Neural progenitor cell (in vitro differentiated cells): ENCODE measurements at regions not wholly inside any gene's neighbourhood (a gene's known extent, or its start where the extent isn't known, plus 50 kb on each side); places are given as distances from the start of the nearest gene placed in this dataset.

Source experiments
- DNase-seq: peaks from one replicate; pipeline ENCODE4 v3.0.0-alpha.2; 2016; ENCODE audit warnings: low spot score
- H2AFZ ChIP-seq: fragments of 200-600 bp; sonication (generic); replicated peaks from 2 replicates; pipeline ENCODE4 v1.6.1; 2016; ENCODE audit warnings: antibody characterized with exemption
- H3F3A ChIP-seq: fragments of 200-600 bp; sonication (generic); 2 replicates; pipeline ENCODE4 v1.6.1; 2016; ENCODE audit warnings: antibody characterized with exemption, low read depth
- H3K27ac ChIP-seq: fragments of 200-600 bp; sonication (generic); 2 replicates; pipeline ENCODE4 v1.5.1; 2016; ENCODE audit warnings: mild to moderate bottlenecking
- H3K27me3 ChIP-seq: fragments of 200-600 bp; sonication (generic); 2 replicates; pipeline ENCODE4 v1.6.1; 2016; ENCODE audit warnings: mild to moderate bottlenecking, moderate library complexity
- H3K36me3 ChIP-seq: fragments of 200-600 bp; sonication (generic); 2 replicates; pipeline ENCODE4 v1.5.1; 2016
- H3K4me1 ChIP-seq: fragments of 200-600 bp; sonication (generic); 2 replicates; pipeline ENCODE4 v1.6.1; 2016; ENCODE audit warnings: mixed run types
- H3K4me2 ChIP-seq: fragments of 200-600 bp; sonication (generic); 2 replicates; pipeline ENCODE4 v1.6.1; 2016
- H3K4me3 ChIP-seq: fragments of 200-600 bp; sonication (generic); 2 replicates; pipeline ENCODE4 v1.5.1; 2016
- H3K79me2 ChIP-seq: fragments of 200-600 bp; sonication (generic); 2 replicates; pipeline ENCODE4 v1.6.1; 2016; ENCODE audit warnings: low read depth
- H3K9ac ChIP-seq: fragments of 200-600 bp; sonication (generic); 2 replicates; pipeline ENCODE4 v1.6.1; 2016
- H3K9me3 ChIP-seq: fragments of 200-600 bp; sonication (generic); 2 replicates; pipeline ENCODE4 v1.5.1; 2016; ENCODE audit warnings: low read depth
- H4K20me1 ChIP-seq: fragments of 200-600 bp; sonication (generic); 2 replicates; pipeline ENCODE4 v1.6.1; 2016; ENCODE audit warnings: low read depth
- H3K27ac Mint-ChIP-seq: 3 replicates; pipeline ENCODE4 v1.8.0; 2021; ENCODE audit warnings: mixed read lengths
- H3K27me3 Mint-ChIP-seq: 2 replicates; pipeline ENCODE4 v1.8.0; 2022; ENCODE audit warnings: low read depth, mild to moderate bottlenecking, inconsistent platforms, moderate library complexity, mixed read lengths; ENCODE audit not compliant: insufficient read depth
- H3K36me3 Mint-ChIP-seq: 3 replicates; pipeline ENCODE4 v1.8.0; 2021; ENCODE audit warnings: mixed read lengths
- H3K4me1 Mint-ChIP-seq: 3 replicates; pipeline ENCODE4 v1.8.0; 2021; ENCODE audit warnings: mixed read lengths
- H3K4me3 Mint-ChIP-seq: 3 replicates; pipeline ENCODE4 v1.8.0; 2021; ENCODE audit warnings: mild to moderate bottlenecking, moderate library complexity, mixed read lengths
- H3K9me3 Mint-ChIP-seq: 3 replicates; pipeline ENCODE4 v1.8.0; 2020; ENCODE audit warnings: mixed read lengths
- CTCF ChIP-seq: fragments of 200-600 bp; sonication (generic); IDR thresholded peaks from 2 replicates; pipeline ENCODE4 v1.5.1; 2017; ENCODE audit warnings: antibody characterized with exemption, mild to moderate bottlenecking
- EZH2 ChIP-seq: fragments of 200-600 bp; sonication (generic); IDR thresholded peaks from 2 replicates; pipeline ENCODE4 v1.6.1; 2017; ENCODE audit warnings: antibody characterized with exemption, mild to moderate bottlenecking, moderate library complexity
- EZH2phosphoT487 ChIP-seq: fragments of 200-600 bp; sonication (generic); IDR thresholded peaks from 2 replicates; pipeline ENCODE4 v1.6.1; 2017; ENCODE audit warnings: antibody characterized with exemption

- H3K36me3 ChIP-seq, result no peaks in the 10 kb centered on the region
- no peaks in the 10 kb centered on the region for H3K4me1 ChIP-seq
- no peak overlapping the region for H3K27ac ChIP-seq
- Mint-ChIP-seq H3K4me3 (no peak overlapping the region), H3K36me3 (no peaks in the 10 kb centered on the region), H3K27me3 (no peaks in the 10 kb centered on the region), H3K27ac (no peak overlapping the region), H3K4me1 (no peaks in the 10 kb centered on the region), H3K9me3 (no peaks in the 10 kb centered on the region)
- H3K4me3 ChIP-seq, result no peak overlapping the region
- no peaks in the 10 kb centered on the region for H3K27me3 ChIP-seq
- no peaks in the 10 kb centered on the region for H3F3A ChIP-seq
- no peak overlapping the region for H3K4me2 ChIP-seq
- no peaks in the 10 kb centered on the region for H3K79me2 ChIP-seq
- H3K9ac ChIP-seq, result no peak overlapping the region
- TF ChIP-seq CTCF (no peak), EZH2phosphoT487 (no peak), EZH2 (no peak)
- H4K20me1 ChIP-seq, result no peaks in the 10 kb centered on the region
- no peak overlapping the region for H2AFZ ChIP-seq
- DNase-seq, result no peak
- H3K9me3 ChIP-seq, result no peaks in the 10 kb centered on the region
Observed at GRCh38 chr7:11931307-11931706, 99.3 kb upstream of the THSD7A start.

GRCh38 chr7:11934796-11935195 is 102.8 kb upstream of the THSD7A start:
- Mint-ChIP-seq H3K36me3 (no peaks in the 10 kb centered on the region), H3K4me3 (no peak overlapping the region), H3K27me3 (no peaks in the 10 kb centered on the region), H3K27ac (no peak overlapping the region), H3K4me1 (no peaks in the 10 kb centered on the region), H3K9me3 (no peaks in the 10 kb centered on the region)
- no peak for DNase-seq
- H3F3A ChIP-seq, result no peaks in the 10 kb centered on the region
- no peaks in the 10 kb centered on the region for H3K9me3 ChIP-seq
- no peak overlapping the region for H2AFZ ChIP-seq
- no peaks in the 10 kb centered on the region for H3K36me3 ChIP-seq
- H3K4me3 ChIP-seq, result no peak overlapping the region
- H3K79me2 ChIP-seq, result no peaks in the 10 kb centered on the region
- no peaks in the 10 kb centered on the region for H4K20me1 ChIP-seq
- H3K4me1 ChIP-seq, result no peaks in the 10 kb centered on the region
- no peak overlapping the region for H3K27ac ChIP-seq
- H3K27me3 ChIP-seq, result no peaks in the 10 kb centered on the region
- no peak overlapping the region for H3K4me2 ChIP-seq
- no peak for TF ChIP-seq CTCF
- no peak for TF ChIP-seq EZH2phosphoT487
- TF ChIP-seq EZH2, result no peak
- H3K9ac ChIP-seq, result no peak overlapping the region

GRCh38 chr7:11935905-11936304 is 103.9 kb upstream of the THSD7A start:
- Mint-ChIP-seq H3K4me3 (no peak overlapping the region), H3K9me3 (no peaks in the 10 kb centered on the region), H3K27ac (no peak overlapping the region), H3K27me3 (no peaks in the 10 kb centered on the region), H3K36me3 (no peaks in the 10 kb centered on the region), H3K4me1 (no peaks in the 10 kb centered on the region)
- H2AFZ ChIP-seq, result no peak overlapping the region
- H3K36me3 ChIP-seq, result no peaks in the 10 kb centered on the region
- no peak overlapping the region for H3K27ac ChIP-seq
- no peaks in the 10 kb centered on the region for H4K20me1 ChIP-seq
- no peak overlapping the region for H3K4me3 ChIP-seq
- DNase-seq, result no peak
- H3K4me2 ChIP-seq, result no peak overlapping the region
- H3K27me3 ChIP-seq, result no peaks in the 10 kb centered on the region
- no peaks in the 10 kb centered on the region for H3K79me2 ChIP-seq
- no peak for TF ChIP-seq CTCF
- no peak for TF ChIP-seq EZH2phosphoT487
- TF ChIP-seq EZH2, result no peak
- no peaks in the 10 kb centered on the region for H3K4me1 ChIP-seq
- H3K9ac ChIP-seq, result no peak overlapping the region
- no peaks in the 10 kb centered on the region for H3K9me3 ChIP-seq
- H3F3A ChIP-seq, result no peaks in the 10 kb centered on the region

DNA sequence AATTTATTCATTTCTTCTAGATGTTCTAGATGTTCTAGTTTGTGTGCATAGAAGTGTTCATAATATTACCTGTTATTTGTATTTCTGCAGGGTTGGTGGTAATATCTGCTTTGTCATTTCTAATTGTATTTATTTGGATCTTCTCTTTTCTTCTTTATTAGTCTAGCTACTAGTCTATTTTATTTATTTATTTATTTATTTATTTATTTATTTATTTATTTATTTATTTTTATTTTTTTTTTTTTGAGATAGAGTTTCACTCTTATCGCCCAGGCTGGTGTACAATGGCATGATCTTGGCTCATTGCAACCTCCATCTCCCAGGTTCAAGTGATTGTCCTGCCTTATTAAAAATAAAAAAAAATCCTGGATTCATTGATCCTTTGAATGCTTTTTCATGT is 114.8 kb upstream of the THSD7A start:
- Histone ChIP-seq H3K4me2 (no peak overlapping the region), H3K27ac (no peak overlapping the region), H3K36me3 (no peaks in the 10 kb centered on the region), H2AFZ (no peak overlapping the region), H3K79me2 (no peaks in the 10 kb centered on the region), H4K20me1 (no peaks in the 10 kb centered on the region), H3K9ac (no peak overlapping the region), H3F3A (no peaks in the 10 kb centered on the region), H3K4me3 (no peak overlapping the region), H3K4me1 (no peaks in the 10 kb centered on the region), H3K9me3 (no peaks in the 10 kb centered on the region), H3K27me3 (no peaks in the 10 kb centered on the region)
- Mint-ChIP-seq H3K4me3 (no peak overlapping the region), H3K9me3 (peaks cover 9% of the 10 kb centered on the region), H3K36me3 (no peaks in the 10 kb centered on the region), H3K27me3 (no peaks in the 10 kb centered on the region), H3K27ac (no peak overlapping the region), H3K4me1 (no peaks in the 10 kb centered on the region)
- TF ChIP-seq CTCF (no peak), EZH2phosphoT487 (no peak), EZH2 (no peak)
- no peak for DNase-seq
